Liver (tissue), 8 donors: ENCODE measurements at regions not wholly inside any gene's neighbourhood (a gene's known extent, or its start where the extent isn't known, plus 50 kb on each side); places are given as distances from the start of the nearest gene placed in this dataset.
A peak's percentile ranks its signal among the peaks of the same experiment; 100 is the strongest.

ENCODE experiments used
- DNase-seq: peaks from one replicate; pipeline ENCODE4 v3.0.0-alpha.2; 2017; ENCODE audit warnings: low spot score
- H3K27ac ChIP-seq, 2 donors: one replicate each; pipeline ENCODE4 v1.7.0; 2013; ENCODE audit warnings: inconsistent platforms in 2 of 2, low read length in 2 of 2, control low read depth in 1 of 2, low read depth in 1 of 2, mild to moderate bottlenecking in 1 of 2
- H3K27me3 ChIP-seq, 4 donors: one replicate each; pipeline versions ENCODE4 v1.6.1 to v1.7.0; 2013; ENCODE audit warnings: low read length in 3 of 4, inconsistent platforms in 1 of 4, mild to moderate bottlenecking in 1 of 4, moderate library complexity in 1 of 4; ENCODE audit not compliant: control insufficient read depth in 4 of 4, insufficient read depth in 4 of 4
- H3K36me3 ChIP-seq, 4 donors: one replicate each; pipeline versions ENCODE4 v1.6.1 to v1.7.0; 2013; ENCODE audit warnings: low read length in 3 of 4, mild to moderate bottlenecking in 3 of 4, low read depth in 1 of 4, moderate library complexity in 1 of 4; ENCODE audit not compliant: control insufficient read depth in 4 of 4, insufficient read depth in 3 of 4
- H3K4me1 ChIP-seq, 4 donors: one replicate each; pipeline versions ENCODE4 v1.6.1 to v1.7.0; 2013; ENCODE audit warnings: low read length in 3 of 4, mild to moderate bottlenecking in 3 of 4, moderate library complexity in 1 of 4; ENCODE audit not compliant: control insufficient read depth in 4 of 4, insufficient read depth in 4 of 4
- H3K4me3 ChIP-seq, 3 donors: one replicate each; pipeline versions ENCODE4 v1.6.1 to v1.7.0; 2013; ENCODE audit warnings: low read length in 3 of 3, control low read depth in 1 of 3, low read depth in 1 of 3, mild to moderate bottlenecking in 1 of 3
- H3K9ac ChIP-seq, 2 donors: one replicate each; pipeline ENCODE4 v1.7.0; 2013; ENCODE audit warnings: low read length in 2 of 2, mild to moderate bottlenecking in 2 of 2, moderate library complexity in 2 of 2, control low read depth in 1 of 2, low read depth in 1 of 2
- H3K9me3 ChIP-seq, 4 donors: one replicate each; pipeline versions ENCODE4 v1.6.1 to v1.7.0; 2013; ENCODE audit warnings: low read length in 3 of 4; ENCODE audit not compliant: control insufficient read depth in 4 of 4
- EGR1 ChIP-seq, 2 donors: IDR thresholded peaks; 2 replicates each; pipeline ENCODE4 v1.6.1; 2016 to 2018; ENCODE audit warnings: antibody characterized with exemption in 2 of 2, low read depth in 2 of 2
- FOXA1 ChIP-seq: IDR thresholded peaks from 2 replicates; pipeline ENCODE4 v1.6.1; 2016; ENCODE audit warnings: antibody characterized with exemption
- FOXA2 ChIP-seq: IDR thresholded peaks from 2 replicates; pipeline ENCODE4 v1.6.1; 2016; ENCODE audit warnings: antibody characterized with exemption
- GABPA ChIP-seq, 2 donors: IDR thresholded peaks in 1 of 2; conservative IDR thresholded peaks in 1 of 2; 2 replicates each; pipeline ENCODE4 v1.6.1; 2016; ENCODE audit warnings: antibody characterized with exemption in 2 of 2, mild to moderate bottlenecking in 1 of 2, moderate library complexity in 1 of 2
- HNF4A ChIP-seq, 2 donors: conservative IDR thresholded peaks; 2 replicates each; pipeline ENCODE4 v1.6.1; 2016; ENCODE audit warnings: antibody characterized with exemption in 2 of 2, mild to moderate bottlenecking in 2 of 2
- HNF4G ChIP-seq: IDR thresholded peaks from 2 replicates; pipeline ENCODE4 v1.6.1; 2016; ENCODE audit warnings: antibody characterized with exemption
- JUND ChIP-seq, 2 donors: IDR thresholded peaks; 2 replicates each; pipeline ENCODE4 v1.6.1; 2016; ENCODE audit warnings: antibody characterized with exemption in 2 of 2
- MAX ChIP-seq: IDR thresholded peaks from 2 replicates; pipeline ENCODE4 v1.6.1; 2016; ENCODE audit warnings: antibody characterized with exemption
- NR2F2 ChIP-seq: IDR thresholded peaks from 2 replicates; pipeline ENCODE4 v1.6.1; 2016; ENCODE audit warnings: antibody characterized with exemption
- RAD21 ChIP-seq, 2 donors: IDR thresholded peaks; 2 replicates each; pipeline ENCODE4 v1.6.1; 2016; ENCODE audit warnings: antibody characterized with exemption in 2 of 2, mild to moderate bottlenecking in 2 of 2
- REST ChIP-seq: IDR thresholded peaks from 2 replicates; pipeline ENCODE4 v1.6.1; 2016; ENCODE audit warnings: antibody characterized with exemption, mild to moderate bottlenecking
- RXRA ChIP-seq, 2 donors: IDR thresholded peaks; 2 replicates each; pipeline ENCODE4 v1.6.1; 2017 to 2018; ENCODE audit warnings: antibody characterized with exemption in 2 of 2, mild to moderate bottlenecking in 1 of 2
- SP1 ChIP-seq: IDR thresholded peaks from 2 replicates; pipeline ENCODE4 v1.6.1; 2018; ENCODE audit warnings: antibody characterized with exemption, mild to moderate bottlenecking
- TAF1 ChIP-seq: conservative IDR thresholded peaks from 2 replicates; pipeline ENCODE4 v1.6.1; 2016; ENCODE audit warnings: antibody characterized with exemption, mild to moderate bottlenecking
- YY1 ChIP-seq: IDR thresholded peaks from 2 replicates; pipeline ENCODE4 v1.6.1; 2016; ENCODE audit warnings: antibody characterized with exemption, mild to moderate bottlenecking
- WGBS: extraction: QIAGEN DNeasy Blood & Tissue Kit; methylation state at CpG from one replicate; pipeline ENCODE4 v1.1.7; 2013; 5-methylcytosine and 5-hydroxymethylcytosine counted together
- TF ChIP-seq, protein P1 (sequence below): fragments of 150-350 bp; IDR thresholded peaks from 2 replicates; pipeline ENCODE4 v1.5.1; 2017; ENCODE audit warnings: improper control_type of control experiment, low read depth, low read length; ENCODE audit not compliant: missing input control
- TF ChIP-seq, protein P2 (sequence below): IDR thresholded peaks from 2 replicates; pipeline ENCODE4 v1.6.1; 2016; ENCODE audit warnings: antibody characterized with exemption
- TF ChIP-seq, protein P3 (sequence below): IDR thresholded peaks from 2 replicates; pipeline ENCODE4 v1.6.1; 2016; ENCODE audit warnings: antibody characterized with exemption
- donor health status: healthy.
- donor health status: healthy.
- donor health status: healthy.
- donor health status: healthy.
- donor health status: healthy.

GRCh38 chr10:130255777-130256176, 119.6 kb downstream of the GLRX3 start (continued):
- TF ChIP-seq, protein P1, sequence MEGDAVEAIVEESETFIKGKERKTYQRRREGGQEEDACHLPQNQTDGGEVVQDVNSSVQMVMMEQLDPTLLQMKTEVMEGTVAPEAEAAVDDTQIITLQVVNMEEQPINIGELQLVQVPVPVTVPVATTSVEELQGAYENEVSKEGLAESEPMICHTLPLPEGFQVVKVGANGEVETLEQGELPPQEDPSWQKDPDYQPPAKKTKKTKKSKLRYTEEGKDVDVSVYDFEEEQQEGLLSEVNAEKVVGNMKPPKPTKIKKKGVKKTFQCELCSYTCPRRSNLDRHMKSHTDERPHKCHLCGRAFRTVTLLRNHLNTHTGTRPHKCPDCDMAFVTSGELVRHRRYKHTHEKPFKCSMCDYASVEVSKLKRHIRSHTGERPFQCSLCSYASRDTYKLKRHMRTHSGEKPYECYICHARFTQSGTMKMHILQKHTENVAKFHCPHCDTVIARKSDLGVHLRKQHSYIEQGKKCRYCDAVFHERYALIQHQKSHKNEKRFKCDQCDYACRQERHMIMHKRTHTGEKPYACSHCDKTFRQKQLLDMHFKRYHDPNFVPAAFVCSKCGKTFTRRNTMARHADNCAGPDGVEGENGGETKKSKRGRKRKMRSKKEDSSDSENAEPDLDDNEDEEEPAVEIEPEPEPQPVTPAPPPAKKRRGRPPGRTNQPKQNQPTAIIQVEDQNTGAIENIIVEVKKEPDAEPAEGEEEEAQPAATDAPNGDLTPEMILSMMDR: no peak
- TF ChIP-seq RXRA (IDR thresholded peaks at IDR 0.05) (no peak), JUND (IDR thresholded peaks at IDR 0.05) (no peak), SP1 (no peak), RAD21 (IDR thresholded peaks at IDR 0.05) (no peak)
- TF ChIP-seq, protein P2, sequence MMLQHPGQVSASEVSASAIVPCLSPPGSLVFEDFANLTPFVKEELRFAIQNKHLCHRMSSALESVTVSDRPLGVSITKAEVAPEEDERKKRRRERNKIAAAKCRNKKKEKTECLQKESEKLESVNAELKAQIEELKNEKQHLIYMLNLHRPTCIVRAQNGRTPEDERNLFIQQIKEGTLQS: no peak

- Histone ChIP-seq H3K4me1 (no peaks in the 10 kb centered on the region), H3K27ac (no peak overlapping the region), H3K9ac (no peak overlapping the region), H3K4me3 (no peak overlapping the region), H3K27me3 (no peaks in the 10 kb centered on the region), H3K9me3 (peaks cover 4 to 18% (median 11%) of the 10 kb centered on the region in 4 donors), H3K36me3 (no peaks in the 10 kb centered on the region)
- TF ChIP-seq, protein P3, sequence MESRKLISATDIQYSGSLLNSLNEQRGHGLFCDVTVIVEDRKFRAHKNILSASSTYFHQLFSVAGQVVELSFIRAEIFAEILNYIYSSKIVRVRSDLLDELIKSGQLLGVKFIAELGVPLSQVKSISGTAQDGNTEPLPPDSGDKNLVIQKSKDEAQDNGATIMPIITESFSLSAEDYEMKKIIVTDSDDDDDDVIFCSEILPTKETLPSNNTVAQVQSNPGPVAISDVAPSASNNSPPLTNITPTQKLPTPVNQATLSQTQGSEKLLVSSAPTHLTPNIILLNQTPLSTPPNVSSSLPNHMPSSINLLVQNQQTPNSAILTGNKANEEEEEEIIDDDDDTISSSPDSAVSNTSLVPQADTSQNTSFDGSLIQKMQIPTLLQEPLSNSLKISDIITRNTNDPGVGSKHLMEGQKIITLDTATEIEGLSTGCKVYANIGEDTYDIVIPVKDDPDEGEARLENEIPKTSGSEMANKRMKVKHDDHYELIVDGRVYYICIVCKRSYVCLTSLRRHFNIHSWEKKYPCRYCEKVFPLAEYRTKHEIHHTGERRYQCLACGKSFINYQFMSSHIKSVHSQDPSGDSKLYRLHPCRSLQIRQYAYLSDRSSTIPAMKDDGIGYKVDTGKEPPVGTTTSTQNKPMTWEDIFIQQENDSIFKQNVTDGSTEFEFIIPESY: no peak
- 90% methylated on average over 7 of the region's 7 CpGs for WGBS
- peak; percentile 4 for DNase-seq
Observed at GRCh38 chr10:130257897-130258296, 121.7 kb downstream of the GLRX3 start.

GRCh38 chr10:130259380-130259779, 123.2 kb downstream of the GLRX3 start:
- Histone ChIP-seq H3K4me3 (peak overlapping the region in 1 of 3 donors; percentile 7), H3K27ac (no peak overlapping the region), H3K4me1 (no peaks in the 10 kb centered on the region), H3K9me3 (peaks cover 7 to 23% (median 16%) of the 10 kb centered on the region in 4 donors), H3K9ac (no peak overlapping the region), H3K36me3 (no peaks in the 10 kb centered on the region), H3K27me3 (no peaks in the 10 kb centered on the region)
- WGBS: 71% methylated on average over 6 of the region's 6 CpGs
- no peak for TF ChIP-seq HNF4A (conservative IDR thresholded peaks at IDR 0.05)
- no peak for TF ChIP-seq MAX
- no peak for TF ChIP-seq YY1
- TF ChIP-seq SP1: no peak
- no peak for TF ChIP-seq TAF1
- TF ChIP-seq REST: no peak
- TF ChIP-seq, protein P3: no peak
- TF ChIP-seq, protein P2: no peak
- no peak for TF ChIP-seq HNF4G
- no peak for TF ChIP-seq JUND (IDR thresholded peaks at IDR 0.05)
- TF ChIP-seq, protein P1: no peak
- TF ChIP-seq FOXA2: no peak
- no peak for TF ChIP-seq FOXA1
- no peak for TF ChIP-seq NR2F2
- TF ChIP-seq EGR1 (IDR thresholded peaks at IDR 0.05; ENCODE audit: low read depth in 2 of 2): no peak
- TF ChIP-seq RAD21 (IDR thresholded peaks at IDR 0.05): no peak
- no peak for TF ChIP-seq RXRA (IDR thresholded peaks at IDR 0.05)
- TF ChIP-seq GABPA (IDR thresholded peaks at IDR 0.05 in 1 of 2, conservative IDR thresholded peaks at IDR 0.05 in 1 of 2): no peak
- no peak for DNase-seq
